ENCODE measurements at regions not wholly inside any gene's neighbourhood (a gene's known extent, or its start where the extent isn't known, plus 50 kb on each side); places are given as distances from the start of the nearest gene placed in this dataset.
"Not testable (repeated sequence)": the region's sequence is repeated elsewhere in the genome, so short reads cannot be mapped to it uniquely, and the experiment has no call there.

DNA sequence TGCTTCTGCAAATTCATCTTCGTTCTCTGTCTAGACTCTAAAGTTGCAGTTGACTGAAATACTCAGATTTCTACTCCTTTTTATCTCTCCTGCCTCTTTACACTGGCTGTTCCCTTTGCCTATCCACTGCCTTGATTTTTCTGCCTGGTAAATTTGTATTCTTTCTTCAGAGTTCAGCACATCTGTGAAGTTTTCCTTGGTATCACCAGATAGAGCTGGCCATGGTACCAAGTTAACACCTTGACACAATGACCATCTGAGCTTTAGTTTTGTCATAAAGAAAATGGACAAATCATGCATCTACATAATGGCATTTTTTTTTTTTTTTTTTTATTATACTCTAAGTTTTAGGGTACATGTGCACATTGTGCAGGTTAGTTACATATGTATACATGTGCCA lies 143.0 kb downstream of the PPP1R3A start:
- no peak for DNase-seq

DNA sequence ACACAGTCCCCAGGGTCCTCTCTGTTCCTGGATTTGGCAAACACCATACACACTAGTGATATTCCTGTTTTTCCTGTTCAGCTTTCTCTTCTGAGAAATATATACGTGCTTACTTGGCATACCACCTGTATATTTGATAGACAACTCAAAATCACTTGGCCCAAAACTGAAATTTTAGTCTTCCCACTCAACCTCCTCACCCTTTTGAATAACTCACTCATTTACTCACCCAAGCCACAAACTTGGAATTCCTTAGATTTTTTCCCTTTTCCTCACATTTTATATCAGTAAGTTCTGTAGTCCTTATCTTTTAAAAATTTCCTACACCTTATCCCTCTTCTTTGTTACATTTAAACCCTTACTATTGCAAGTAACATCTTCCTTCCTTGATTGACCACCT lies 143.4 kb downstream of the PPP1R3A start:
- peak; percentile 5 for DNase-seq

DNA sequence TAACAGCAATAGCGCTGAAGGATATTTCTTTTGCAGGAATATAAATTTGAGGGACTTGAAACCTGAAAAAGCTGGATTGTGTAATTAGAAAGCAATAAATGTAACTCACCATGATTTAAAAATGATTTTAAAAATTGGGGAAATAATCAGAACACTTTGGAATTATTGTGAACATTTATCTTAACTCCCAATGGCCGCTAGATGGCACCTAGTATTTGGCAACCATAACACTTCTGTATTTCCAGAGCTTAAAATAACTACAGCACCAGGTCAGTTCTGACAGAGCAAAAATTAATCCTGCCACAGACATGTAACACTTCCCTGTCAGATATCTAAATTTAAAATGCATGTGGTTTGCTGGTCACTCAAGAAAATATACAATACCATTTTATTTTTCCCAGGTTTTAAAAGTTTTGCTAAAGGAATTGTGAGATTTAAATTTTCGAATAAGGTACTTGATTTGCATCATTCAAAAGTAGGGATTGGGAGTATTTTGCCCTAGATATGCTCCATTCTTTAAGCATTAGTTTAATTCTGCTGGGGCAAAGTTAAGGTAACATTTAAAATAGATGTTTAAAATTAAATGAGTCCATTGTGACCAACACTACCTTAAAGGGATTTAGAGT lies 144.5 kb downstream of the PPP1R3A start:
- DNase-seq: peak; percentile 39

GRCh38 chr7:113770146-113770738 lies 148.6 kb downstream of the PPP1R3A start:
- no peak for DNase-seq

GRCh38 chr7:113768387-113768786 lies 150.4 kb downstream of the PPP1R3A start:
- DNase-seq: no peak

DNA sequence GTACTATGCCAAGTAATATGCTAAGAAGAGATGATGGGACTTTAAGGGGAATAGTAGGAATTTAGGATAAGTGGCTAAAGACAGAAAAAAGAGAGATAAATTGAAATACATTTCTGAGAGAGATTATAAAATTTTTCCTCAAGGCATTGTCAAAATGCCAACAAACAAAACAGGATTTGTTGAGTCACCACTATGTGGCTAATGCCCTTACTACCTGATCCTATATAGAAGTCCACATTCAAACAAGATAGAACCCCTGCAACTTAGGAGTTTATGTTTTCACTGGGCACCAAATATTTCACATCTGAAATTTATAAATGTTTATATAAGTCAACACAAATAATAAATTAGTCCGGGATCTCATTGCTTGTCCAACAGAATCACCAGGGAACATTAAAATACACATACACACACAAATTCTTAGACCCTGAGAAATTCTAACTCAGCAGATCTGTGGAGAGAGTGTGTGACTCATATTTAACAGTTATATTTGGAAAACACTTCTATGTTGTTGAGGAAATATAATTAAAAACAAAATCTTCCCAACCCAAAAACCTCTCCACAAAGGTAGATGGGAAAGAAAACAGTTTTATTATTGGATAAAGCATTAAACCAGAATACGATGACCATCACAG lies 154.3 kb downstream of the PPP1R3A start:
- no peak for DNase-seq

GRCh38 chr7:113763226-113763625 lies 155.6 kb downstream of the PPP1R3A start:
- DNase-seq: no peak

DNA sequence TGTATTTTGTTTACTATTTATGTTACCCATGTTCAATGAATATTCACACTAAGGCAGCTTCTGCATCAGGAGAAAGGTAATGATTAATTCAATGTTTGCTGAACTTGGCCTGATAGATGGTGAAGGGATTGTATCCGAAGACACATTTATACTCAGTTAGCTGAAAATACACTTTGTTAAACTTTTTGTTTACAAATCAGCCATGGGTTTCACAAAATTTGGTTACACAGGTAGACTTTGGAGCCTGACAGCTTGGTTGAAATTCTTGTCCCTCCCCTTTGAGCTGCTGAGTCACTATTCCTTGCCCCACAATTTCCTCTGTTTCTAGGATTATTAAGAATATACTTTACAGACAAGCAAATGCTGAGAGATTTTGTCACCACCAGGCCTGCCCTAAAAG lies 162.6 kb downstream of the PPP1R3A start:
- no peak for DNase-seq

DNA sequence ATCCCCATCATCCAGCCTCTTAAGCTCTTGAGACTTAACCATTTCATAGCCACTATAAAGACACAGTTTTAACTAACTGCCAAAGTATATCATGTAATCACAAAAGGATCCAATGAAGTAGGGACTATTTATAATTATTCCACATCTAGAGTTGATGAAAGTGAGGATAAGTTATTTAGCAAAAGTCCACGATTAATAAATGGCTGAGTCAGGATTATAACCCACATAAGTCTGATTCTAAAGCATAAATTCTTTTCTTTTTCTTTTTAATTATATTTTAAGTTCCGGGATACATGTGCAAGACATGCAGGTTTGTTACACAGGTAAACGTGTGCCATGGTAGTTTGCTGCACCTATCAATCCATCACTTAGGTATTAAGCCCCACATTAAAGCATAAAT lies 166.1 kb downstream of the PPP1R3A start:
- DNase-seq: no peak

DNA sequence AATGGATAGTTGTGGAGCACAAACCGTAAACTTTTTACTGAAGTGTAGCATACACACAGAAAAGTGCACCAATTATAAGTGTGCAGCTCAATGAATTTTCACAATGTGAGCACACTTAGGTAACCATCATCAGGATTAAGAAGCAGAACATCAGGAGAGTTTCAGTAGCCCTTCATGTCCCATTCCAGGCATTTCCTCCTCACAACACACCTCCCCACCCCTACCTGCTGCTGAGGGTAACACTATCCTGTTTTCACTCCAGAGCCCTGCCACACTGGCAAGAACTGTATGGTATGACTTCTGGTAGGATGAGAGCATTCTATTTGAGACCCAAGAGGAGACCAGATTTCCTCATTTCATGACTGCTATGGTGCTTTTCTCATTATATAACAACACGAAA lies 166.5 kb downstream of the PPP1R3A start:
- no peak for DNase-seq

DNA sequence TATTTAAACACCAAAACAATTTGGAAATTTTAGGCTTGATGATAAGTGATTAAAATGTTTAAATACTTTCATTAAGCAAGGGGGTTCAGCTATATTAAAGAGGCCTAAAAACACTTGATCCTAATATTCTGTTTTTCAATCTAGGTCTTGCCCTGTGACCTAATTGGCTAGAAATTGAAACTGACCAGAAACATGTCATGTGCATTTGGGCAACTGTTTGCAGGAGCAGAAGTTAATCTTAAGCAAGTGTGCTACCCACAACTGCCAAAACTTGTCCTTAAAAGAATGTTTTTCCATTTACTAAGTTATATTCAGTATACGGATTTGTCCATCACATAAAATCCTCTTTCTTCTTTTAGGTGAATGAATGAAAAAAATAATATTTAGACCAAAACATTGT lies 167.3 kb downstream of the PPP1R3A start:
- no peak for DNase-seq

DNA sequence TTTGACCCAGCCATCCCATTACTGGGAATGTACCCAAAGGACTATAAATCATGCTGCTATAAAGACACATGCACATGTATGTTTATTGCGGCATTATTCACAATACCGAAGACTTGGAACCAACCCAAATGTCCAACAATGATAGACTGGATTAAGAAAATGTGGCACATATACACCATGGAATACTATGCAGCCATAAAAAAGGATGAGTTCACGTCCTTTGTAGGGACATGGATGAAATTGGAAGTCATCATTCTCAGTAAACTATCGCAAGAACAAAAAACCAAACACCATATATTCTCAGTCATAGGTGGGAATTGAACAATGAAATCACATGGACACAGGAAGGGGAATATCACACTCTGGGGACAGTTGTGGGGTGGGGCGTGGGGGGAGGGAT lies 170.4 kb downstream of the PPP1R3A start:
- DNase-seq: not testable (repeated sequence)

GRCh38 chr7:113742946-113743431 lies 175.8 kb downstream of the PPP1R3A start:
- not testable (repeated sequence) for DNase-seq

DNA sequence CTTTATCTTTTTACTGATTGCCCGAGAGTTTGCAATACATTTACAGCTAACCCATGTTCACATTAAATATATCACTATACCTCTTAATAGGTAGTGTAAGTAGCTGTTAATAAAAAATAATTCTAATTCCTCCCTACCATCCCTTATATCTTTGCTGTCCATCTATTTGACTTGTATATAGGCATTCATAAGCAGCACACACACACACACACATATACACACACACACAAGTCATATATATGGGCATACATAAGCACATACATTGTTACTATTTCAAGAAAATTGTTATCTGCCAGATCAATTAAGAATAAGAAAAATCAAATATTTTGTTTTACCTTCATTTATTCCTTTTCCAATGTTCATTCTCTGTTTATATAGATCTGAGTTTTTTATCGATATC lies 176.4 kb downstream of the PPP1R3A start:
- DNase-seq: no peak

DNA sequence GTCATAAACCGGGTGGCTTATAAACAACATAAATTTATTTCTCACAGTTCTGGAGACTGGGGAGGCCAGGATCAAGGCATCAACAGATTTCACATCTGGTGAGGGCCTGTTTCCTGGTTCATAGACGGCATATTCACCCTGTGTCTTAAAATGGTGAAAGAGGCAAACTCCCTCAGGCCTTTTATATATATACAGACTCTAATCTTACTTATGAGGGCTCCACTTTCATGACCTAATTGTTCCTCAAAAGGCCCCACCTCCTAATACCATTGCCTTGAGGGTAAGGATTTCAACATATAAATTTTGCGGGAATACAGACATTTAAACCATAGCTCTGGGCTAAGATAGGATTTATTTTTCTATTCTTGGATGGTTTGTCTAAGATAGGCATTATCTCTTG lies 187.2 kb downstream of the PPP1R3A start:
- DNase-seq: no peak

DNA sequence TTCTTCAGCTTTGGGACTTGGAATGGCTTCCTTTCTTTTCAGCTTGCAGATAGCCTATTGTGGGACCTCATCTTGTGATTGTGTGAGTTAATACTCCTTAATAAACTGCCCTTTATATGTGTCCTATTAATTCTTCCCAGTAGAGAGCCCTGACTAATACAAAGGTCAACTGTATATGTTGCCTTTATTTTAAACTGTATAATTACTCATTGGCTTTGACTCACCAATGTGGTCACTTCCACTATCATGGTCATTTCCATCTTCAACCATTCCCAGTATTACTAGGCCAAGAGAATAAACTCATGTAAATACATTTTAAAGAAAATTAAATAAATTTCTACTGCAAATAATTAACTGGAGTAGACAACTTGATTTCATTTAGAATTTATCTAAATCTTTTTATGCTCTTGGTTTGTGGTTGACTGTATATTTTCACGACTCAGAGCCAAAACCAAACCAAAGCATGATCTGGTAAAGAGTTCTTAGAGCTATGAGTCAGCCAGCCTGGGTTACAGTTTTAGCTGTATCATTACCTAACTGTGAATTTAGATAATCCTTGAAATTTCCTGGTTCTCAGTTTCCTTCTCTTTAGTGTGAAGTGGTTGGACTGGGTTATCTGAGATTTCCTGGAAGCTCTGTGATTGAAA lies 188.4 kb downstream of the PPP1R3A start:
- no peak for DNase-seq

DNA sequence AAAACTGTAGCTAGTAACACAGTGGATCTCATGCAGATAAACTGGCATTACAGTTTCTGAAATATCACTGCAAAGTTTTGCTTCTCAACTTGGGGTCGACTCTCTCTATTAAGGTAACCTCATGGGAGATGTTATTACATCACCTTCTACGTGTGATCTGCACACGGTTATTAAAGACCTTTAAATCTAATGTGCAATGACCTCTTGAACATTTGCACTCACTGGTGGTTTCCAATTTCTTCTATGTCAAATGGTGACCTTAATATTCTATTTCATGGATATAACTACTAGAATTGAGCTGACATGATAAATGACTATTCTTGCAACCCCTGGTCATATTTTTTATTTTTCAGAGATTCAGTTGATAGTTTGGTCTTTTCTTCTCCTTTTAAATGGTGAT lies 191.3 kb downstream of the PPP1R3A start:
- no peak for DNase-seq

GRCh38 chr7:113722006-113722405 lies 196.8 kb downstream of the PPP1R3A start:
- no peak for DNase-seq

DNA sequence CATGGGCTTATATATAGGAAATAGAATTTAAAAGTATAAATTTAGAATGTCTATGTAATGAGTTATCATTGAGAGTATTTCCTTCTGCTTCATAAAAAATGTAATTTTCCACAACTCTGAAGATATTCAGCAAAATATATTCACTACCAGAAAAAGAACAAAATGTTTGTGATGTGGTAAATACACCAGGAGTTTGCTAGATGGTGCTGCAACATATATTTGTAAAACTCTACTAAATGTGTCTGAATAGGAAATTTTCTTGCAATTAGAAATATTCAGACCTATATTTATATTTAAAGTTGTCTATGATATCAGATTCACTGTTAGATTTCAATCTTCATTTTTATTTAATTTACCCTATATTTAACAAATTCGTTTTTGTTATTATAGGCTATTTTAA lies 201.1 kb downstream of the PPP1R3A start:
- DNase-seq: no peak

DNA sequence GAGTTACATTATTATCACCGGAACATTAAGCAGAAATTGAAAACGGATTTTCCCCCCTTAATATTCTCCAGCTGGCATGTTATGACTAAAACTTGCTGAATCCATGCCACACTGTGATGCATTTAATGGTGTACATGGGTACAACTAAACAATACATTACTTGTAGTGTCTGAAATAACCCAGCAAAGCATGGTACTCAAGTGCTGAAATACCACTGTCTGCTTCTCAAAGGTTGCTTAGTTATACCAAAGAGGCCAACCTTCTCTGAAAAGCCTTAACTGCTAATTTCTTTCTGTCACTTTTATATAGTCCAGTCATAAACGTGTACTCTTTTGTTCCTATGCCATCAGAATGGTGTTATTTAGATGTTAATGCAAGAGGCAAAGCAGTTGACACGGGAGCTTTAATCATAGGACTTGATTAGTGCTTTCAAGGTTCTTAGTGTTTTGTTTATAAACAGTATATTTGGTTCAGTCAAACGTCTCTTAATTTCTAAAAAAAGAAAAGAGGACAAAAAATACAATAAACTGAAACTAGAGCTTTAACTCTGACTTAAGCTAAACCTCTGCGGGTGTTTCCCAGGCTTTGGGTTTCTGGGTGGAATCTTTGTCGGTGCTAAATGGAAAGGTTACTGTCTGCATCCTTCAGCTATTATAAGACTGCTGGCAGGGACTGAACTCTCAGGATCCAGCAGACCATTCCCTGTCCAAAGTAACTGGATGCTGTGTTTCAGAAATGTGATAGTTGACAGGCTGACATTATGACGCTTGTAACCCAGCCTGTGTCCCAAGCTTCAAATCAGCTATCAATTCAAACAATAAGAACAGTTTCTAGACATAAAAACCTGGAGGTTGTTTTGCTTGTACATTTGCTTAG lies 202.6 kb downstream of the PPP1R3A start:
- DNase-seq: no peak

DNA sequence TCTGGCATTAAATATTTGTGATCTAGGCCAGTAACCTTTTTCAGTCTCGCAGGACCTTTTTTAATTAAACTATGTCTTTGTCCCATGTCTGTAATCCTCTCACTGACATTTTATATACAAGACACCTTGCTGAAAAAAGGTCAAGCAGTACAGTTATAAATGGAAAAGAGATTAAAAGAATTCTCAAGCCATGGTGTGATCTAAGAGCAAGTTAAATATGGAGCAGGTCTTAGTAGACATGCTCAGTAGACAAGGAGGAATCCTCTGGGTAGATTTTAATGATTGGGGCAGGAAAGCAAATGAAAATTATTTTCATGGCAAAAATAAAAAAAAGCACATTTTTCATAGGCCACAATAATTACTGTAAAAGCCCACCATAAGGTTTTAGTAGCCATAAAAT lies 203.5 kb downstream of the PPP1R3A start:
- no peak for DNase-seq

- peak; percentile 50 for DNase-seq
Observed at GRCh38 chr7:113710310-113711096, 208.3 kb downstream of the PPP1R3A start.
